ENCODE measurements at regions not wholly inside any gene's neighbourhood (a gene's known extent, or its start where the extent isn't known, plus 50 kb on each side); places are given as distances from the start of the nearest gene placed in this dataset.

DNA sequence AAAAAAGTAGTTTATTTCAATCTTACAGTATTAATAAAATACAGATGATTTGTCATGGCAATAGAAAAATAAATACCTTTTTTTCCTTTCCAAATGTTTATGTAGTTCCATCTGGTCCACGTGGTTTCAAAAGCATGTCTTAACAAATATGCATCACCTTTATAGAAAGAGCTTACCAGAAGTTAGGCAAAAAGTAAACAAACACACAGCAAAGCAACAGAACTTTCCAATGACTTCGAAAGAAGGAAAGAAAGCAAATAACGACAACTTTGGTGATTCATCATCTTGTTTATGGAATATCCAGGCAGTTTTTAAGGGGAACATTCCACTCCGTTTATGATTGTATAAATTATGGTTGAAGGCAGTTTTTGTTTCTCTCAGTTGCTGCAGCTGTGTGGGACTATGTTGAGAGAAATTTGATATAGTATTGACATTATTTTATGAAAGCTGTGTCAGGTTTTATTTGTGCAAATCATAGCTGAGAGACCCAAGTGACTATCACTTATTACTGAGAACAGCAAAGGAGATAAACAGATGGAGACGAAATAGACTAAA, 203.1 kb downstream of the CDC14C start:
- no peaks in the 10 kb centered on the region for H3K79me1 ChIP-seq (ENCODE audit: low read depth in 1 of 2, low read length in 2 of 2)
- no peak overlapping the region for H3K56ac ChIP-seq (ENCODE audit: extremely low read depth, insufficient read depth, low read length)
- in situ Hi-C loops (cut with MboI; ENCODE audit: low sequenced_read_pairs), result no loop called here
- H2AFZ ChIP-seq (replicated peaks; ENCODE audit: low read length, poor library complexity), result no peak overlapping the region
- no peak for DNase-seq
- H4K20me1 ChIP-seq (ENCODE audit: insufficient read depth, low read length), result no peaks in the 10 kb centered on the region
- H2BK5ac ChIP-seq (ENCODE audit: low read depth, low read length, poor library complexity, severe bottlenecking), result no peak overlapping the region
- no peak overlapping the region for H2BK20ac ChIP-seq (ENCODE audit: low read depth, low read length)
- BruUV-seq (replicated peaks), result no TSS peak
- H3K23ac ChIP-seq (ENCODE audit: low read depth, low read length), result no peak overlapping the region
- H4K8ac ChIP-seq (ENCODE audit: low read depth in 2 of 2, low read length in 2 of 2), result no peak overlapping the region
- no peak for ATAC-seq (ENCODE audit: low read depth)
- H3K9me1 ChIP-seq (ENCODE audit: insufficient read depth, low read length), result no peaks in the 10 kb centered on the region
- no peak overlapping the region for H4K91ac ChIP-seq (ENCODE audit: insufficient read depth, low read depth, low read length)
- peaks cover 5% of the 10 kb centered on the region; the same call in 1 of the 2 replicates for H3K9me3 ChIP-seq (ENCODE audit: control insufficient read depth, insufficient read depth, low read length)
- H3K4me3 ChIP-seq (ENCODE audit: insufficient read depth, low read depth, low read length), result no peak overlapping the region
- H3K27ac ChIP-seq (ENCODE audit: insufficient read depth, low read length), result no peak overlapping the region
- intact Hi-C loops (cut with micrococcal nuclease), result no loop called here
- ChIA-PET POLR2A (ENCODE audit: unreplicated experiment) (no interaction called here), CTCF (interaction anchor here (0.7 kb wide), 1 partner anchor 116 kb away, joined by 6 read pairs; no protein-coding TSS in a partner anchor)
- no peaks in the 10 kb centered on the region for H3K27me3 ChIP-seq (ENCODE audit: control insufficient read depth, insufficient read depth, low read length)
- H3K9ac ChIP-seq (ENCODE audit: low read depth, low read length), result no peak overlapping the region
- 0% methylated on average over 1 of the region's 5 CpGs; no CpG with 5 or more reads in 1 of the 2 experiments for WGBS, 2 experiments (ENCODE audit: extremely low coverage in 2 of 2, insufficient read length in 1 of 2)
- dilution Hi-C loops (cut with HindIII; ENCODE audit: low sequenced_read_pairs, unreplicated experiment), result no loop called here
- H3K4me2 ChIP-seq (ENCODE audit: low read depth, low read length), result no peak overlapping the region
- no peak overlapping the region for H3K4ac ChIP-seq (ENCODE audit: low read depth, low read length)
- no peaks in the 10 kb centered on the region for H3K4me1 ChIP-seq (ENCODE audit: control insufficient read depth, insufficient read depth, low read length)
- TF ChIP-seq RCOR1 (IDR thresholded peaks at IDR 0.05; ENCODE audit: insufficient replicate concordance, low read length), result no peak
- no peak for TF ChIP-seq CEBPB (IDR thresholded peaks at IDR 0.05; ENCODE audit: low read depth, low read length)
- TF ChIP-seq, protein P1, sequence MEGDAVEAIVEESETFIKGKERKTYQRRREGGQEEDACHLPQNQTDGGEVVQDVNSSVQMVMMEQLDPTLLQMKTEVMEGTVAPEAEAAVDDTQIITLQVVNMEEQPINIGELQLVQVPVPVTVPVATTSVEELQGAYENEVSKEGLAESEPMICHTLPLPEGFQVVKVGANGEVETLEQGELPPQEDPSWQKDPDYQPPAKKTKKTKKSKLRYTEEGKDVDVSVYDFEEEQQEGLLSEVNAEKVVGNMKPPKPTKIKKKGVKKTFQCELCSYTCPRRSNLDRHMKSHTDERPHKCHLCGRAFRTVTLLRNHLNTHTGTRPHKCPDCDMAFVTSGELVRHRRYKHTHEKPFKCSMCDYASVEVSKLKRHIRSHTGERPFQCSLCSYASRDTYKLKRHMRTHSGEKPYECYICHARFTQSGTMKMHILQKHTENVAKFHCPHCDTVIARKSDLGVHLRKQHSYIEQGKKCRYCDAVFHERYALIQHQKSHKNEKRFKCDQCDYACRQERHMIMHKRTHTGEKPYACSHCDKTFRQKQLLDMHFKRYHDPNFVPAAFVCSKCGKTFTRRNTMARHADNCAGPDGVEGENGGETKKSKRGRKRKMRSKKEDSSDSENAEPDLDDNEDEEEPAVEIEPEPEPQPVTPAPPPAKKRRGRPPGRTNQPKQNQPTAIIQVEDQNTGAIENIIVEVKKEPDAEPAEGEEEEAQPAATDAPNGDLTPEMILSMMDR (conservative IDR thresholded peaks at IDR 0.05; ENCODE audit: low read depth, low read length), result no peak
- TF ChIP-seq RAD21 (IDR thresholded peaks at IDR 0.05; ENCODE audit: low read length), result no peak
- no peak for TF ChIP-seq BHLHE40 (IDR thresholded peaks at IDR 0.05; ENCODE audit: low read depth, low read length)
- no peak for TF ChIP-seq RFX5 (IDR thresholded peaks at IDR 0.05; ENCODE audit: low read depth, low read length)
- no peak for TF ChIP-seq SMC3 (IDR thresholded peaks at IDR 0.05; ENCODE audit: low read depth, low read length)
- TF ChIP-seq, protein P2, sequence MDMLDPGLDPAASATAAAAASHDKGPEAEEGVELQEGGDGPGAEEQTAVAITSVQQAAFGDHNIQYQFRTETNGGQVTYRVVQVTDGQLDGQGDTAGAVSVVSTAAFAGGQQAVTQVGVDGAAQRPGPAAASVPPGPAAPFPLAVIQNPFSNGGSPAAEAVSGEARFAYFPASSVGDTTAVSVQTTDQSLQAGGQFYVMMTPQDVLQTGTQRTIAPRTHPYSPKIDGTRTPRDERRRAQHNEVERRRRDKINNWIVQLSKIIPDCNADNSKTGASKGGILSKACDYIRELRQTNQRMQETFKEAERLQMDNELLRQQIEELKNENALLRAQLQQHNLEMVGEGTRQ (IDR thresholded peaks at IDR 0.05; ENCODE audit: low read depth, low read length), result no peak
- H2AK9ac ChIP-seq (replicated peaks; ENCODE audit: low read depth, low read length, poor library complexity), result no peak overlapping the region
- H3K14ac ChIP-seq (replicated peaks; ENCODE audit: low read depth, low read length), result no peak overlapping the region
- H4K5ac ChIP-seq (ENCODE audit: low read depth, low read length), result no peak overlapping the region
- no peaks in the 10 kb centered on the region for H3K36me3 ChIP-seq (ENCODE audit: control insufficient read depth, insufficient read depth, low read length)
- H2BK120ac ChIP-seq (ENCODE audit: low read depth, low read length), result no peak overlapping the region
- no peak overlapping the region for H2BK15ac ChIP-seq (ENCODE audit: low read depth, low read length)
- H3K18ac ChIP-seq (ENCODE audit: low read depth, low read length), result no peak overlapping the region
- no peak overlapping the region for H2AK5ac ChIP-seq (ENCODE audit: low read depth, low read length)

All from IMR-90 (cell line).